Right lobe of liver (tissue), 4 donors: ENCODE measurements at regions not wholly inside any gene's neighbourhood (a gene's known extent, or its start where the extent isn't known, plus 50 kb on each side); places are given as distances from the start of the nearest gene placed in this dataset.

ENCODE experiments used
- POLR2A ChIP-seq: fragments of 450-650 bp; IDR thresholded peaks from one replicate; pipeline ENCODE4 v1.6.1; 2017; ENCODE audit warnings: antibody characterized with exemption, mild to moderate bottlenecking
- TF ChIP-seq, protein P1 (sequence below), 4 donors: fragments of 200-600 bp in 3 of 4; fragments of 450-650 bp in 1 of 4; IDR thresholded peaks; one replicate each; pipeline versions ENCODE4 v1.5.1 to v1.8.0; 2016 to 2022; ENCODE audit warnings: antibody characterized with exemption in 4 of 4, mild to moderate bottlenecking in 2 of 4
- donor health status: DM: no; HTN: no; CAD: no.
- donor health status: DM: no; HTN: no; CAD: no.
- donor health status: DM: no; HTN: yes; CAD: no.

DNA sequence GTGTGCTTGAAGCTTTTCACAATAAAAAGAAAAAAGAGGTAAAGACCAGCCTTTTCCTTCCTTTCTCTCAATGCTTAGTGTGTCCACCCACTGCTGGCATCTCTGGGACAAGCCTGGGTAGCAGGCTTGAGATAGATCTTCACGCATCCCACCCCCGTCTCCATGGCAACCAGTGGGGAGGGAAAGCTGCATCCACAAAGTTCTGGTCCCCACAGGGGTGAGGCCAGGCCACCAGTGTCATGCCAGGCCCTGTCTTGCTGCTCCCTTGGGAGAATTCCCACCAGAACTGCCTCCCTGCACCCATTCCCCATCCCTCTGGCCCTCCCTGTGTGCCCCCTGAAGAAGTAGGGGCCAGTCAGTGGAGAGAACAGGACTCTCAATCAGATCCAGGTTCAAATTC lies 259.9 kb downstream of the MRTFB start:
- TF ChIP-seq, protein P1, sequence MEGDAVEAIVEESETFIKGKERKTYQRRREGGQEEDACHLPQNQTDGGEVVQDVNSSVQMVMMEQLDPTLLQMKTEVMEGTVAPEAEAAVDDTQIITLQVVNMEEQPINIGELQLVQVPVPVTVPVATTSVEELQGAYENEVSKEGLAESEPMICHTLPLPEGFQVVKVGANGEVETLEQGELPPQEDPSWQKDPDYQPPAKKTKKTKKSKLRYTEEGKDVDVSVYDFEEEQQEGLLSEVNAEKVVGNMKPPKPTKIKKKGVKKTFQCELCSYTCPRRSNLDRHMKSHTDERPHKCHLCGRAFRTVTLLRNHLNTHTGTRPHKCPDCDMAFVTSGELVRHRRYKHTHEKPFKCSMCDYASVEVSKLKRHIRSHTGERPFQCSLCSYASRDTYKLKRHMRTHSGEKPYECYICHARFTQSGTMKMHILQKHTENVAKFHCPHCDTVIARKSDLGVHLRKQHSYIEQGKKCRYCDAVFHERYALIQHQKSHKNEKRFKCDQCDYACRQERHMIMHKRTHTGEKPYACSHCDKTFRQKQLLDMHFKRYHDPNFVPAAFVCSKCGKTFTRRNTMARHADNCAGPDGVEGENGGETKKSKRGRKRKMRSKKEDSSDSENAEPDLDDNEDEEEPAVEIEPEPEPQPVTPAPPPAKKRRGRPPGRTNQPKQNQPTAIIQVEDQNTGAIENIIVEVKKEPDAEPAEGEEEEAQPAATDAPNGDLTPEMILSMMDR (IDR thresholded peaks at IDR 0.05), result no peak
- no peak for TF ChIP-seq POLR2A
